Loucy (cell line): ENCODE measurements at regions not wholly inside any gene's neighbourhood (a gene's known extent, or its start where the extent isn't known, plus 50 kb on each side); places are given as distances from the start of the nearest gene placed in this dataset.

ENCODE experiments used
- H2AFZ ChIP-seq: fragments of 200-600 bp; sonication (generic); 2 replicates; pipeline ENCODE4 v1.6.0; 2016; ENCODE audit warnings: antibody characterized with exemption, mild to moderate bottlenecking, low read length, moderate library complexity
- H3F3A ChIP-seq: fragments of 200-600 bp; 2 replicates; pipeline ENCODE4 v1.6.0; 2016; ENCODE audit warnings: antibody characterized with exemption, low read depth, mild to moderate bottlenecking
- H3K27me3 ChIP-seq: fragments of 200-600 bp; sonication (generic); 2 replicates; pipeline ENCODE4 v1.6.1; 2014; ENCODE audit warnings: low read length, mild to moderate bottlenecking; ENCODE audit not compliant: insufficient read depth, poor library complexity, severe bottlenecking
- H3K36me3 ChIP-seq: fragments of 200-600 bp; sonication (generic); 2 replicates; pipeline ENCODE4 v1.6.1; 2016; ENCODE audit warnings: low read length; ENCODE audit not compliant: insufficient read depth
- H3K4me1 ChIP-seq: fragments of 200-600 bp; sonication (generic); 2 replicates; pipeline ENCODE4 v1.5.1; 2014; ENCODE audit warnings: low read length, mild to moderate bottlenecking; ENCODE audit not compliant: insufficient read depth, poor library complexity, severe bottlenecking
- H3K4me2 ChIP-seq: fragments of 200-600 bp; sonication (generic); 2 replicates; pipeline ENCODE4 v1.6.0; 2014; ENCODE audit warnings: antibody characterized with exemption, low read length, low read depth, mild to moderate bottlenecking; ENCODE audit not compliant: poor library complexity, severe bottlenecking
- H3K4me3 ChIP-seq: fragments of 200-600 bp; sonication (generic); 2 replicates; pipeline ENCODE4 v1.5.1; 2014; ENCODE audit warnings: low read length, mild to moderate bottlenecking, mixed read lengths; ENCODE audit not compliant: poor library complexity, severe bottlenecking
- H3K79me2 ChIP-seq: fragments of 200-600 bp; sonication (generic); 2 replicates; pipeline ENCODE4 v1.6.1; 2014; ENCODE audit warnings: low read length; ENCODE audit not compliant: insufficient read depth
- H3K9ac ChIP-seq: fragments of 200-600 bp; sonication (generic); 2 replicates; pipeline ENCODE4 v1.6.0; 2014; ENCODE audit warnings: mild to moderate bottlenecking, low read depth, low read length, moderate library complexity; ENCODE audit not compliant: poor library complexity, severe bottlenecking
- H3K9me2 ChIP-seq: fragments of 200-600 bp; sonication (generic); replicated peaks from 2 replicates; pipeline ENCODE4 v1.6.1; 2016; ENCODE audit warnings: low read depth, low read length, mixed read lengths
- H3K9me3 ChIP-seq: fragments of 200-600 bp; sonication (generic); 2 replicates; pipeline ENCODE4 v1.6.1; 2014; ENCODE audit warnings: mild to moderate bottlenecking, antibody characterized with exemption, low read length, low read depth; ENCODE audit not compliant: insufficient read depth
- H4K20me1 ChIP-seq: fragments of 200-600 bp; sonication (generic); 2 replicates; pipeline ENCODE4 v1.6.0; 2014; ENCODE audit warnings: antibody characterized with exemption, low read length, mild to moderate bottlenecking; ENCODE audit not compliant: insufficient read depth, poor library complexity, severe bottlenecking
- CTCF ChIP-seq: fragments of 200-600 bp; sonication (generic); conservative IDR thresholded peaks from 2 replicates; pipeline ENCODE4 v1.5.1; 2014; ENCODE audit warnings: mild to moderate bottlenecking, antibody characterized with exemption, low read length
- EZH2phosphoT487 ChIP-seq: fragments of 200-600 bp; IDR thresholded peaks from 2 replicates; pipeline ENCODE4 v1.6.1; 2018; ENCODE audit warnings: antibody characterized with exemption, mild to moderate bottlenecking, moderate library complexity, borderline replicate concordance

GRCh38 chr2:75256485-75256884 is 57.2 kb upstream of the TACR1 start:
- no peak overlapping the region for H2AFZ ChIP-seq
- no peaks in the 10 kb centered on the region for H3K27me3 ChIP-seq
- H3K4me1 ChIP-seq: no peaks in the 10 kb centered on the region
- TF ChIP-seq EZH2phosphoT487 (no peak), CTCF (no peak)
- no peaks in the 10 kb centered on the region for H3K9me3 ChIP-seq
- no peak overlapping the region for H3K9ac ChIP-seq
- no peaks in the 10 kb centered on the region for H3K9me2 ChIP-seq
- no peak overlapping the region for H3K4me2 ChIP-seq
- H3F3A ChIP-seq: no peaks in the 10 kb centered on the region
- H3K4me3 ChIP-seq: no peak overlapping the region
- no peaks in the 10 kb centered on the region for H3K79me2 ChIP-seq
- no peaks in the 10 kb centered on the region for H3K36me3 ChIP-seq
- no peaks in the 10 kb centered on the region for H4K20me1 ChIP-seq

- Histone ChIP-seq H3F3A (no peaks in the 10 kb centered on the region), H3K4me3 (no peak overlapping the region)
- TF ChIP-seq EZH2phosphoT487 (no peak), CTCF (no peak)
Observed at GRCh38 chr2:75253526-75253925, 54.2 kb upstream of the TACR1 start.

GRCh38 chr2:75251896-75252295 is 52.6 kb upstream of the TACR1 start:
- Histone ChIP-seq H3K9me3 (peaks cover 6% of the 10 kb centered on the region; the same call in 1 of the 2 replicates), H3K4me1 (no peaks in the 10 kb centered on the region), H3F3A (no peaks in the 10 kb centered on the region), H3K27me3 (no peaks in the 10 kb centered on the region), H2AFZ (no peak overlapping the region), H3K9me2 (no peaks in the 10 kb centered on the region), H4K20me1 (no peaks in the 10 kb centered on the region), H3K4me2 (no peak overlapping the region), H3K4me3 (no peak overlapping the region), H3K79me2 (no peaks in the 10 kb centered on the region), H3K36me3 (no peaks in the 10 kb centered on the region), H3K9ac (no peak overlapping the region)
- no peak for TF ChIP-seq CTCF
- no peak for TF ChIP-seq EZH2phosphoT487

More at GRCh38 chr2:75253526-75253925, 54.2 kb upstream of the TACR1 start:
- H3K79me2 ChIP-seq: no peaks in the 10 kb centered on the region
- no peaks in the 10 kb centered on the region for H3K4me1 ChIP-seq
- no peak overlapping the region for H3K4me2 ChIP-seq
- H4K20me1 ChIP-seq: no peaks in the 10 kb centered on the region
- no peaks in the 10 kb centered on the region for H3K9me2 ChIP-seq
- no peaks in the 10 kb centered on the region for H3K27me3 ChIP-seq
- H2AFZ ChIP-seq: no peak overlapping the region
- no peak overlapping the region for H3K9ac ChIP-seq
- no peaks in the 10 kb centered on the region for H3K36me3 ChIP-seq
- peaks cover 6% of the 10 kb centered on the region; the same call in 1 of the 2 replicates for H3K9me3 ChIP-seq
